ENCODE measurements at regions not wholly inside any gene's neighbourhood (a gene's known extent, or its start where the extent isn't known, plus 50 kb on each side); places are given as distances from the start of the nearest gene placed in this dataset.

DNA sequence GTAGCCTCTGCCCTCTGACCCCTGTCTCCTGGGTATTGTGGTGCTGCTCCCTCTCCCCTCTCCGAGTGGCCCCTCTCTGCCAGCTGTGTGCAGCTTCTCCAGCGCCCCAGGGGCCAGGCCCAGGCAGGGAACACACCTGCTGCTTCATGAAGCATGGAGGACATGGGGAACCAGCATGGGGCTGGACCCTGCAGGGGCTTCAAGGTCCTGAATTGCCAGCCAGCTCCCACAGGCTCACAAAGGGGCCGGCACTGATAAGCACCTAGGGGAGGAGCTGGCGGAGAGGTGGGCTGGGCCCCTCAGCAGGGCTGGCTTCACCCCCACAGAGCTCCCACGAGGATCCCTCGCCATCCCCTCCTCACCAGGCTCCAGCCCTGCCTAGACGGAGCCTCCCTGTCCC lies 77.4 kb upstream of the GPC1 start:
- no CpG with 5 or more reads among the region's 7 CpGs for WGBS (ENCODE audit: insufficient coverage, low coverage, low lambda C conversion rate, missing lambda C conversion rate)
- intact Hi-C loops (cut with DNase I), result no loop called here
- Histone ChIP-seq H3K36me3 (no peaks in the 10 kb centered on the region), H3K4me3 (no peak overlapping the region), H3K27me3 (no peaks in the 10 kb centered on the region), H3K27ac (no peak overlapping the region), H3K4me1 (peaks cover 0 to 7% (median 0%) of the 10 kb centered on the region in 4 donors), H3K9me3 (no peaks in the 10 kb centered on the region)
- TF ChIP-seq POLR2A (IDR thresholded peaks at IDR 0.05) (no peak), CTCF (IDR thresholded peaks at IDR 0.05) (no peak)
- DNase-seq, result peak in 2 of 3 donors; percentile 28 to 40
- no peak for ATAC-seq

DNA sequence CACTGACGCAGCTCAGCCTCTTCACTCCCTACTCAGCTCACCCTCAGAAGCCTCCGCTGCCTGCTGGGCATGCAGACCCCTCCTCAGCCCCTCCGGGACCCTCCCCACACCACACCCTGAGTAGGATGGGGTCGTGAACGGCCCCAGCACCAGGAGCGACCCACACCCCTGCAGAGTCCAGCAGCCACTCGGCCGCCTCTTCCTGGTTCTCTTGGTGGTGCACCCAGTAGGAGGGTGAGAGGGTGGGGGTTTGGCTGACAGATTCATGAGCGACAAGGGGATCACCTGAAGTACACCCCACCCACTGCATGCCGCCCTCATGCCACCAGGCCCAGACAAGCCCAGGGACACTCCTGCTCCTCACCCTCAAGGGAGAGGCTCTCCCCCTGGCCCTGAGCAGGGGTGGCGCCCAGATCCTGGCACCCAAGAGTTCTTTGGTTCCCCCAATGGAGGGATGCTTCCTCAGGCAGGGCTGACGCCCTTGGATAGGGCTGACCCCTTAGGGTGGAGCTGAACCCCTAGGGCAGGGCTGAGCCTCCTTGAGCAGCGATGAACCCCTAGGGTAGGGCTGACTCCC lies 76.6 kb upstream of the GPC1 start:
- peak in 1 of 3 donors; percentile 44 for DNase-seq
- Histone ChIP-seq H3K36me3 (no peaks in the 10 kb centered on the region), H3K27ac (no peak overlapping the region), H3K4me3 (no peak overlapping the region), H3K9me3 (no peaks in the 10 kb centered on the region), H3K27me3 (no peaks in the 10 kb centered on the region), H3K4me1 (peaks cover 0 to 7% (median 0%) of the 10 kb centered on the region in 4 donors)
- intact Hi-C loops (cut with DNase I), result no loop called here
- 100% methylated on average over 1 of the region's 13 CpGs for WGBS (ENCODE audit: insufficient coverage, low coverage, low lambda C conversion rate, missing lambda C conversion rate)
- ATAC-seq, result no peak
- TF ChIP-seq CTCF (IDR thresholded peaks at IDR 0.05) (no peak), POLR2A (IDR thresholded peaks at IDR 0.05) (no peak)

DNA sequence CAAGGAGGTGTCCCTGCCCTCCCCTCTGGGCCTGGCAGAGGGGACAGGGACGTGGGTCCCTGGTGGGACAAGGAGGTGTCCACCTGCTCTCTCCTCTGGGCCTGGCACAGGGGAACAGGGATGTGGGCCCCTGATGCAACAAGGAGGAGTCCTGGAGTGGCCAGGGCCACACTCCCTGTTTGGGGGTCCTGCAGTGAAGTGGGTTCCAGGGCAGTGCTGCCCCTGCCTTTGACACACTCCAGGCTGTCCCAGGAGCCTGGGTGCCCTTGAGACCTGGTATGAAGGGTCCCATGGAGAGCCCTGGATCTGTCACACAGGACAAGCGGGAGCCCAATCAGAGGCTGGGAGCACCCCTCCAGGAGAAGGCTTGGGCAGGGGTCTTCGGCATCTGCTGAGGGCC lies 75.8 kb upstream of the GPC1 start:
- WGBS (ENCODE audit: insufficient coverage, low coverage, low lambda C conversion rate, missing lambda C conversion rate), result no CpG with 5 or more reads among the region's 3 CpGs
- no peak for ATAC-seq
- no peaks in the 10 kb centered on the region for H3K27me3 ChIP-seq
- H3K4me3 ChIP-seq, result no peak overlapping the region
- no peak overlapping the region for H3K27ac ChIP-seq
- peak in 2 of 3 donors; percentile 8 to 36 for DNase-seq
- H3K36me3 ChIP-seq, result no peaks in the 10 kb centered on the region
- no peak for TF ChIP-seq POLR2A (IDR thresholded peaks at IDR 0.05)
- TF ChIP-seq CTCF (IDR thresholded peaks at IDR 0.05), result no peak
- peaks cover 0 to 7% (median 0%) of the 10 kb centered on the region in 4 donors for H3K4me1 ChIP-seq
- intact Hi-C loops (cut with DNase I), result no loop called here
- H3K9me3 ChIP-seq, result no peaks in the 10 kb centered on the region

DNA sequence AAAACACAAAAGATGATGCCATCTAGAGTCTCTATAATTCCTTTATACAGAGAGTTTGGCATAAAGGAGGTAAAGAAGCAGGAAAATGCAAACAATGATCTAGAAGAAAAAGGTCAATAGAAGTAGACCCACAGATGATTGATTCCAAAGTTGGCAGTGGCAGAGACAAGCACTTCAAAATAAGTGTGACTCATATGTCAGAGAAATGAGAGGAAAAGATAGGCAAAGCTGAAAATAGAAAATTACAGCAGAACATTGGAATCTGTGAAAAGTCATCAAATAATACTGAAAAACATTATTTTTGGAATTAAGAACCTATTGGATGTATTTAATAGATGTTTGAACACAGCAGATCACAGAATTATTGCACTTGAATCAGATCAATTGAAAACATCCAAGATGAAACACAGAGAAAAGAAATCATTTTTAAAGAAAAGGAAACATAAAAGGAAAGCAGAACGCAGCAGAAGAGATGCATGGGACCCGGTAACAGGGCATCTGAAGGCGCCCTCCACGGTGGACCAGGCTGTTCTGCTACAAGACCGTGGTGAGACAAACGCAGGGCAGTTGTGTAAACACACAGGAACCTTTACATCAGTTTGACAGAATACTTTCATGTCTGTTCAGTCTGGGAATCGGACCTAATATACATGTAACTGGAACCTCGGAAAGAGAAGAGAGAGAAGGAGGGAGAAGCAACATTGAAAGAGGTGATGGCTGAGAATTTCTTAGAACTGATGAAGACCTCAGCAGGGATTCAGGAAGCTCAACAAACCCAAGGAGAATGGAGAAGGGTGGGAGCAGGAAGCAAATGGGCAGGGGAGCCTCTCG lies 74.6 kb upstream of the GPC1 start:
- no peaks in the 10 kb centered on the region for H3K9me3 ChIP-seq
- no peaks in the 10 kb centered on the region for H3K27me3 ChIP-seq
- WGBS (ENCODE audit: insufficient coverage, low coverage, low lambda C conversion rate, missing lambda C conversion rate), result 82% methylated on average over 8 of the region's 9 CpGs
- no peak for DNase-seq
- ATAC-seq, result no peak
- no peaks in the 10 kb centered on the region for H3K4me1 ChIP-seq
- no peaks in the 10 kb centered on the region for H3K36me3 ChIP-seq
- no peak overlapping the region for H3K4me3 ChIP-seq
- intact Hi-C loops (cut with DNase I), result no loop called here
- H3K27ac ChIP-seq, result no peak overlapping the region
- TF ChIP-seq POLR2A (IDR thresholded peaks at IDR 0.05) (no peak), CTCF (IDR thresholded peaks at IDR 0.05) (no peak)

All from right lobe of liver (tissue), 6 donors.